HCT116 (cell line): ENCODE measurements at regions not wholly inside any gene's neighbourhood (a gene's known extent, or its start where the extent isn't known, plus 50 kb on each side); places are given as distances from the start of the nearest gene placed in this dataset.

ENCODE experiments used
- ATF3 ChIP-seq: IDR thresholded peaks from 2 replicates; pipeline ENCODE4 v1.6.1; 2012
- CEBPB ChIP-seq: IDR thresholded peaks from 2 replicates; pipeline ENCODE4 v1.6.1; 2012; ENCODE audit warnings: low read depth
- CTCF ChIP-seq, 3 experiments: fragments of 200-600 bp in 1 of 3; sonication (generic) in 1 of 3; IDR thresholded peaks in 2 of 3; conservative IDR thresholded peaks in 1 of 3; 2 replicates each; pipeline ENCODE4 v1.5.1; 2012 to 2017; ENCODE audit warnings: low read depth in 2 of 3, low read length in 2 of 3, antibody characterized with exemption in 1 of 3, borderline replicate concordance in 1 of 3, control low read depth in 1 of 3, mild to moderate bottlenecking in 1 of 3, mixed read lengths in 1 of 3, mixed run types in 1 of 3, moderate library complexity in 1 of 3; ENCODE audit not compliant: insufficient read depth in 1 of 3
- EZH2phosphoT487 ChIP-seq: fragments of 200-600 bp; IDR thresholded peaks from 2 replicates; pipeline ENCODE4 v1.6.1; 2018; ENCODE audit warnings: antibody characterized with exemption, borderline replicate concordance
- JUND ChIP-seq: IDR thresholded peaks from 2 replicates; pipeline ENCODE4 v1.6.1; 2012
- MAX ChIP-seq: IDR thresholded peaks from 2 replicates; pipeline ENCODE4 v1.6.1; 2012
- POLR2A ChIP-seq: IDR thresholded peaks from 2 replicates; pipeline ENCODE4 v1.7.0; 2011; ENCODE audit warnings: borderline replicate concordance; ENCODE audit not compliant: insufficient read depth, insufficient read length; ENCODE audit errors: extremely low read depth
- RAD21 ChIP-seq: IDR thresholded peaks from 2 replicates; pipeline ENCODE4 v1.6.1; 2012; ENCODE audit warnings: low read depth, mild to moderate bottlenecking
- SIN3A ChIP-seq: IDR thresholded peaks from 2 replicates; pipeline ENCODE4 v1.6.1; 2012; ENCODE audit warnings: low read depth
- SP1 ChIP-seq: IDR thresholded peaks from 2 replicates; pipeline ENCODE4 v1.6.1; 2012; ENCODE audit warnings: low read depth
- SRF ChIP-seq: IDR thresholded peaks from 2 replicates; pipeline ENCODE4 v1.6.1; 2012; ENCODE audit warnings: low read depth
- TCF7L2 ChIP-seq: IDR thresholded peaks from 2 replicates; pipeline ENCODE4 v1.7.0; 2011; ENCODE audit warnings: borderline replicate concordance, inconsistent platforms; ENCODE audit not compliant: insufficient read depth, insufficient read length; ENCODE audit errors: extremely low read depth
- ZBTB33 ChIP-seq: IDR thresholded peaks from 2 replicates; pipeline ENCODE4 v1.6.1; 2011; ENCODE audit warnings: mild to moderate bottlenecking, low read length, moderate library complexity; ENCODE audit not compliant: insufficient replicate concordance; ENCODE audit errors: extremely low read depth

- TF ChIP-seq CTCF (IDR thresholded peaks at IDR 0.05 in 2 of 3, conservative IDR thresholded peaks at IDR 0.05 in 1 of 3; ENCODE audit: borderline replicate concordance in 1 of 3, insufficient read depth in 1 of 3, low read depth in 2 of 3, low read length in 2 of 3) (no peak), ZBTB33 (no peak), MAX (no peak), CEBPB (no peak), ATF3 (no peak), SP1 (no peak), RAD21 (no peak), TCF7L2 (no peak), SRF (no peak), POLR2A (no peak), EZH2phosphoT487 (no peak), SIN3A (no peak), JUND (no peak)
Measured at GRCh38 chrX:45719751-45720501, 519.2 kb upstream of the DIPK2B start.
